Liver (tissue), 8 donors: ENCODE measurements at regions not wholly inside any gene's neighbourhood (a gene's known extent, or its start where the extent isn't known, plus 50 kb on each side); places are given as distances from the start of the nearest gene placed in this dataset.

Source experiments
- DNase-seq: peaks from one replicate; pipeline ENCODE4 v3.0.0-alpha.2; 2017; ENCODE audit warnings: low spot score
- H3K27ac ChIP-seq, 2 donors: one replicate each; pipeline ENCODE4 v1.7.0; 2013; ENCODE audit warnings: inconsistent platforms in 2 of 2, low read length in 2 of 2, control low read depth in 1 of 2, low read depth in 1 of 2, mild to moderate bottlenecking in 1 of 2
- H3K27me3 ChIP-seq, 4 donors: one replicate each; pipeline versions ENCODE4 v1.6.1 to v1.7.0; 2013; ENCODE audit warnings: low read length in 3 of 4, inconsistent platforms in 1 of 4, mild to moderate bottlenecking in 1 of 4, moderate library complexity in 1 of 4; ENCODE audit not compliant: control insufficient read depth in 4 of 4, insufficient read depth in 4 of 4
- H3K36me3 ChIP-seq, 4 donors: one replicate each; pipeline versions ENCODE4 v1.6.1 to v1.7.0; 2013; ENCODE audit warnings: low read length in 3 of 4, mild to moderate bottlenecking in 3 of 4, low read depth in 1 of 4, moderate library complexity in 1 of 4; ENCODE audit not compliant: control insufficient read depth in 4 of 4, insufficient read depth in 3 of 4
- H3K4me1 ChIP-seq, 4 donors: one replicate each; pipeline versions ENCODE4 v1.6.1 to v1.7.0; 2013; ENCODE audit warnings: low read length in 3 of 4, mild to moderate bottlenecking in 3 of 4, moderate library complexity in 1 of 4; ENCODE audit not compliant: control insufficient read depth in 4 of 4, insufficient read depth in 4 of 4
- H3K4me3 ChIP-seq, 3 donors: one replicate each; pipeline versions ENCODE4 v1.6.1 to v1.7.0; 2013; ENCODE audit warnings: low read length in 3 of 3, control low read depth in 1 of 3, low read depth in 1 of 3, mild to moderate bottlenecking in 1 of 3
- H3K9ac ChIP-seq, 2 donors: one replicate each; pipeline ENCODE4 v1.7.0; 2013; ENCODE audit warnings: low read length in 2 of 2, mild to moderate bottlenecking in 2 of 2, moderate library complexity in 2 of 2, control low read depth in 1 of 2, low read depth in 1 of 2
- H3K9me3 ChIP-seq, 4 donors: one replicate each; pipeline versions ENCODE4 v1.6.1 to v1.7.0; 2013; ENCODE audit warnings: low read length in 3 of 4; ENCODE audit not compliant: control insufficient read depth in 4 of 4
- ATF3 ChIP-seq: IDR thresholded peaks from 2 replicates; pipeline ENCODE4 v1.6.1; 2016; ENCODE audit warnings: antibody characterized with exemption
- CTCF ChIP-seq: fragments of 150-350 bp; IDR thresholded peaks from 2 replicates; pipeline ENCODE4 v1.5.1; 2017; ENCODE audit warnings: improper control_type of control experiment, low read depth, low read length; ENCODE audit not compliant: missing input control
- FOXA1 ChIP-seq: IDR thresholded peaks from 2 replicates; pipeline ENCODE4 v1.6.1; 2016; ENCODE audit warnings: antibody characterized with exemption
- FOXA2 ChIP-seq: IDR thresholded peaks from 2 replicates; pipeline ENCODE4 v1.6.1; 2016; ENCODE audit warnings: antibody characterized with exemption
- GABPA ChIP-seq, 2 donors: IDR thresholded peaks in 1 of 2; conservative IDR thresholded peaks in 1 of 2; 2 replicates each; pipeline ENCODE4 v1.6.1; 2016; ENCODE audit warnings: antibody characterized with exemption in 2 of 2, mild to moderate bottlenecking in 1 of 2, moderate library complexity in 1 of 2
- HNF4A ChIP-seq, 2 donors: conservative IDR thresholded peaks; 2 replicates each; pipeline ENCODE4 v1.6.1; 2016; ENCODE audit warnings: antibody characterized with exemption in 2 of 2, mild to moderate bottlenecking in 2 of 2
- HNF4G ChIP-seq: IDR thresholded peaks from 2 replicates; pipeline ENCODE4 v1.6.1; 2016; ENCODE audit warnings: antibody characterized with exemption
- JUND ChIP-seq, 2 donors: IDR thresholded peaks; 2 replicates each; pipeline ENCODE4 v1.6.1; 2016; ENCODE audit warnings: antibody characterized with exemption in 2 of 2
- MAX ChIP-seq: IDR thresholded peaks from 2 replicates; pipeline ENCODE4 v1.6.1; 2016; ENCODE audit warnings: antibody characterized with exemption
- NR2F2 ChIP-seq: IDR thresholded peaks from 2 replicates; pipeline ENCODE4 v1.6.1; 2016; ENCODE audit warnings: antibody characterized with exemption
- RAD21 ChIP-seq, 2 donors: IDR thresholded peaks; 2 replicates each; pipeline ENCODE4 v1.6.1; 2016; ENCODE audit warnings: antibody characterized with exemption in 2 of 2, mild to moderate bottlenecking in 2 of 2
- SP1 ChIP-seq: IDR thresholded peaks from 2 replicates; pipeline ENCODE4 v1.6.1; 2018; ENCODE audit warnings: antibody characterized with exemption, mild to moderate bottlenecking
- TAF1 ChIP-seq: conservative IDR thresholded peaks from 2 replicates; pipeline ENCODE4 v1.6.1; 2016; ENCODE audit warnings: antibody characterized with exemption, mild to moderate bottlenecking
- YY1 ChIP-seq: IDR thresholded peaks from 2 replicates; pipeline ENCODE4 v1.6.1; 2016; ENCODE audit warnings: antibody characterized with exemption, mild to moderate bottlenecking
- ZBTB33 ChIP-seq: IDR thresholded peaks from 2 replicates; pipeline ENCODE4 v1.6.1; 2016; ENCODE audit warnings: antibody characterized with exemption
- whole genome bisulfite sequencing: extraction: QIAGEN DNeasy Blood & Tissue Kit; methylation state at CpG from one replicate; pipeline ENCODE4 v1.1.7; 2013; 5-methylcytosine and 5-hydroxymethylcytosine counted together
- donor health status: healthy.
- donor health status: healthy.
- donor health status: healthy.
- donor health status: healthy.
- donor health status: healthy.

- Histone ChIP-seq H3K4me3 (no peak overlapping the region), H3K9me3 (no peaks in the 10 kb centered on the region), H3K4me1 (no peaks in the 10 kb centered on the region), H3K27ac (no peak overlapping the region), H3K27me3 (no peaks in the 10 kb centered on the region), H3K36me3 (no peaks in the 10 kb centered on the region), H3K9ac (no peak overlapping the region)
- TF ChIP-seq HNF4A (conservative IDR thresholded peaks at IDR 0.05) (no peak), ATF3 (no peak), CTCF (no peak), FOXA1 (no peak), SP1 (no peak), FOXA2 (no peak), ZBTB33 (no peak), GABPA (IDR thresholded peaks at IDR 0.05 in 1 of 2, conservative IDR thresholded peaks at IDR 0.05 in 1 of 2) (no peak), RAD21 (IDR thresholded peaks at IDR 0.05) (no peak), MAX (no peak), HNF4G (no peak)
- DNase-seq = no peak
- WGBS = 77% methylated on average over 2 of the region's 2 CpGs
These were observed 137.1 kb upstream of the ZNF366 start for GRCh38 chr5:72644296-72644695.

GRCh38 chr5:72641164-72641563 lies 134.0 kb upstream of the ZNF366 start:
- H3K27ac ChIP-seq = no peak overlapping the region
- no peaks in the 10 kb centered on the region for H3K36me3 ChIP-seq
- WGBS = 89% methylated on average over 2 of the region's 2 CpGs
- no peak overlapping the region for H3K9ac ChIP-seq
- H3K27me3 ChIP-seq = no peaks in the 10 kb centered on the region
- H3K9me3 ChIP-seq = no peaks in the 10 kb centered on the region
- no peak for DNase-seq
- TF ChIP-seq GABPA (IDR thresholded peaks at IDR 0.05 in 1 of 2, conservative IDR thresholded peaks at IDR 0.05 in 1 of 2) (no peak), RAD21 (IDR thresholded peaks at IDR 0.05) (no peak), FOXA1 (no peak), TAF1 (no peak), YY1 (no peak), JUND (IDR thresholded peaks at IDR 0.05) (no peak), MAX (no peak), NR2F2 (no peak), SP1 (no peak), CTCF (no peak), ATF3 (no peak), ZBTB33 (no peak)
- H3K4me1 ChIP-seq = no peaks in the 10 kb centered on the region
- no peak overlapping the region for H3K4me3 ChIP-seq
